ENCODE measurements at regions not wholly inside any gene's neighbourhood (a gene's known extent, or its start where the extent isn't known, plus 50 kb on each side); places are given as distances from the start of the nearest gene placed in this dataset.
"Not testable (repeated sequence)": the region's sequence is repeated elsewhere in the genome, so short reads cannot be mapped to it uniquely, and the experiment has no call there.

DNA sequence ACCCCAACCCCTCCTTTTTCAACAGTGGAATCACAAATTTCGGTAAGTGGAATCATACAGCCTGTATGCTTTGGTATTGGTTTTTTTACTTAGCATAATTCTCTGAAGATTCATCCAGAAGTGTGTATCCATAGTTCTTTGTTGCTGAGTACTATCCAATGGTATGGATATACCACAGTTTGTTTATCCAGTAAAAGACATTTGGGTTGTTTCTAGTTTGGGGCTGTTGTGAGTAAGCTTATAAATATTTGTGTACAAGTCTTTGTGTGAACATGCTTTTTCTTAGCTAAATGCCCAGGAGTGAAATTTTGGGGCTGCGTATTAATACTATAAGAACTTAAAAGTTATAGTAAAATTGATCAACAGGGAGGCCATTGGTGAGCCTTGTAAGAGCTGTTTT is 57.5 kb upstream of the GC start:
- no peak for DNase-seq

GRCh38 chr4:71847300-71847699 is 63.4 kb upstream of the GC start:
- no peak for DNase-seq

DNA sequence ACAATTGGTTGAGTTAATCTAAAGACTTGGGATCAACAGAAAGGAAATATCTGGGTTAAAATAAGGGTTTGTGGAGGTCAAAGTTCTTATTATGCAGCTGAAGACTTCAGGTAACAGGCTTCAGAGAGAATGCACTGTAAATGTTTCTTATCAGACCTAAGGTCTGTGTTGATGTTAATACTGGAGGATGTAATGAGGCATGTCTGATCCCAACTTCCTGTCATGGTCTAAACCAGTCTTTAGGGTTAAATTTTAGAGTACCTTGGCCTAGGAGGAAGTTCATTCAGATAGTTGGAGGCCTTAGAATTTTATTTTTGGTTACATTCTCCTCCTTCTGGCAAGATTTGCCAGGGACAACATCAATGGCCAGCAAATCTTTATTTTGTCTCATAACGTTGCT is 72.1 kb upstream of the GC start:
- no peak for DNase-seq

- no peak for DNase-seq
Observed at GRCh38 chr4:71857713-71858451, 74.0 kb upstream of the GC start.

DNA sequence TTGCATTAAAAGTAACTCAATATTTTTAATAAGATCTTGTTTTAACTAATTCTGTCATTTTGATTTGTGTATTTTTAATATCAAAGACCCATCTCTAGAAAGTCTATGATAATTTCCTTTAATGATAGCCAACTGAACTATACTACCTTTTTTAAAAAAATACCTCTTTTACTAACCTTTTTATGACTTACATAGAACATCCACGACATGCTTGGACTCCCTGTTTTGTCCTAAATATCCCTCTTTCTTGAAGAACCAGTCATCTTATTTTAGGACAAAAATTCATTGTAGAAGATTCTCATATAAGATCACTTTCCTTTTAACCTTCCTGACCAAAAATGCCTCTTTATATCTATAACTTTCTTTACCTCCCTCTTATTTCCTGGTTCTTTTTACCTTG is 76.8 kb upstream of the GC start:
- DNase-seq = no peak

- no peak for DNase-seq
Observed at GRCh38 chr4:71862315-71862714, 78.4 kb upstream of the GC start.

DNA sequence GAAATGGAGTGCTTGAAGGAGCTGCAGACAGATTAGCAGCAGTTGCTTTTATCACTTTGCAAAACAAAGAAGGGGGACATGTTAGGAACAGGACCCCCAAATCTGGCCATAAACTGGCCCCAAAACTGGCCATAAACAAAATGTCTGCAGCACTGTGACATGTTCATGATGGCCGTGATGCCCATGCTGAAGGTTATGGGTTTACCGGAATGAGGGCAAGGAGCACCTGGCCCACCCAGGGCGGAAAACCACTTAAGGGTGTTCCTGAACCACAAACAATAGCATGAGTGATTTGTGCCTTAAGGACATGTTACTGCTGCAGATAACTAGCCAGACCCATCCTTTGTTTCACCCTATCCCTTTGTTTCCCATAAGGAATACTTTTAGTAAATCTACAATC is 79.6 kb upstream of the GC start:
- DNase-seq = no peak

DNA sequence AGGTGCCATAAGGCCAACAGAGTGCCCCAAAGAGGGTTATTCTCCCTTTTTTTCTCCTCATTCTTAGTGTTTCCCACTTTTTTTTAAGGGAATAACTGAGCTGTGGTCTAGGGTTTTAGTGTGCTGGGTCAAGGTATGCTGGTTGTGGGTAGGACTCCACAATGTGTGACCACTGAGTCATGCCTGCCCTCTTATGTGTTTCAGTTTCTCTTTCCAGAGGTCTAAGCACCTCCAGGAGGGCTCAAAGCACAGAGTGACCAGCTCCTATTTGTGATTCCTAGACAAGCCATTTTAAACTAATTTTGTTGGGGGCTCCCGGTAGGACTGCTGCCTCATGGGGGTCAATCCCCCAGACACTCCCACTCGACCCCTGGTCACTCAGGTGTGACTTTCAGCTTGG is 80.5 kb upstream of the GC start:
- no peak for DNase-seq

DNA sequence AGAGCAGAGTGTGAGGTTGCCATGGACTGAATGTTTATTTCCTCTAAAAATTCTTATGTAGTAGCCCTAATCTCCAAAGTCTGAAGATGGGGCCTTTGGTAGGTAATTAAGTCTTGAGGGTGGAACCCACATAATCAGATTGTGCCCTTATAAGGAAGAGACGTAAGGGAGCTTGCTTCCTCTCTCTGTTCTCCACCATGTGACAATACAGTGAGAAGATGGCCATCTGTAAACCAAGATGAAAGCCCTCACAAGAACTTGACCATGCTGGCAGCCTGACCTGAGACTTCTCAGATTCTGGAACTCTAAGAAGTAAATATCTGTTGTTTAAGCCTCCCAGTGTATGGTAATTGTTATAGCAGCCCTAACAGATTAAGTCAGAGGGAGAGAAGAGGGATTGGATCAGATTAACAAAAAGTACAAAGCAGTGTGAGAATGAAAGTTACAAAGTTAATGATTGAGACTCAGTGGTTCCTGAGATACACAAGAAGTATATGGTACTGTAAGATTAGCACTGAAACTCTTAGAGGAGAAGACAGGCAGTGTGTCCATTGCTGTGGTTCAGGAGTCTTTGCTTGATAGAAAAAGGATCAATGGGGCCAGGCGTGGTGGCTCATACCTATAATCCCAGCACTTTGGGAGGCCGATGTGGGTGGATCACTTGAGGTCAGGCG is 82.5 kb upstream of the GC start:
- DNase-seq = no peak

DNA sequence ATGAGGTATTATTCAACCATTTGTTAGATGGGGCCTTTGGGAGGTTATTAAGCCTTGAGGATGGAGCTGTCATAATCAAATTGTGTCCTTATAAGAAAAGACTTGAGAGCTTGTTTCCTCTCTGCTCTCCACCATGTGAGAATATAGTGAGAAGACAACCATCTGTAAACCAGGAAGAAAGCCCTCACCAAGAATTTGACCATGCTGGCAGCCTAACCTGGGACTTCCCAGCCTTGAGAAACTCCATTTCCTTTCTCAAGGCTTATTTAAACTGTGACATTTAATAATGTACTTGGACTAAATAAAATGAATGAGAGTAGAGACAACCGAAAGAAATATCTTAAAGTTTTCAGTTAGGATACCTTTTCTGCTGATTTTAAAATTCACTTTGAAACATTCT is 83.7 kb upstream of the GC start:
- no peak for DNase-seq

GRCh38 chr4:71870456-71870855 is 86.6 kb upstream of the GC start:
- no peak for DNase-seq

- DNase-seq = no peak
Observed at GRCh38 chr4:71872221-71872620, 88.3 kb upstream of the GC start.

DNA sequence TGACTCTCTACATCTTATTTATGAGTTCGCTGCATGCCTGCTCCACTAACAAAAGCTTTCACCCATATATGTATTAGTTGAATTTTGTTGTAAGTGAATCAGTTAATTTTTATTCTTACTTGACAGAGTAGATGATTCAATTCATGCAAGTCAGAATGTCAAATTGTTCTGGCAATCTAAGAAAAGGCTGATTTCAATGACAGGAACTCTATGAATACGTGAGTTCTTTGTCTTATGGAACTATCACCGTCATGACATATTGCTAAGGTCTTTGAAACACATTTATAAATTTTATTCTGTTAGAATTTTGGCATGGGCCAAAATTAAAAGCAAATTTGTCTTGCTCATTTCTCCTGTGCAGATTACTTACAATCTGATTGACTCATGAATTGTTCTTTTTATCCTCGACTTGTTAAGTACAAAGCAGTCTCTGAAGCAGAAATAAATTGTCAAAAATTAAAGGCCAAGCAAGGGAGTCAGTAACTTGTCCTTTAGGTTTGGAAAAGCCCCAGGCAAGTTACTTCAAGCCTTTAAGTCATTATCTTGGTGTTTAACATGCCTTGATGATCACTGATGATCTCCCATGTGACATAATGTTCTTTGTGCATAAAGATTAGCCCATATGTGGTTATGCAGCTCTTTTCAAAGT is 89.0 kb upstream of the GC start:
- no peak for DNase-seq

DNA sequence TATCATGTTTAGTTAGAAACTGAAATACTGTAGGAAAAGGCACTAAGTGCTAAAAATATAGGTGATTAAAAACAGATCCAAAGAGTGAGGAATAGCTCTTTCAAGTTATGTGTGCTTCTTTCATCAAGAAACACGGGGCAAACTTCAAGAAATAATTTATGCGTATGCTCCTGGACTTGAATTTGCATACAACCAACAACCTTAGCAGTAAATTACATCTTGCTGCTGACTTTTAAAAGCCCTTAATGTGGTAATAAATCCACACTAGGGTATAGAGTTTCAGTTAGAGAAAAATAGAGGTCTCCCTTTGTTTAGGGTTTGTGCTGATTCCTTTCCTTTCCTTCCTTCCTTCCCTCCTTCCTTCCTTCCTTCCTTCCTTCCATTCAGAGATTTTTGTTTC is 94.5 kb upstream of the GC start:
- DNase-seq = no peak

GRCh38 chr4:71882113-71882841 is 98.4 kb upstream of the GC start:
- no peak for DNase-seq

DNA sequence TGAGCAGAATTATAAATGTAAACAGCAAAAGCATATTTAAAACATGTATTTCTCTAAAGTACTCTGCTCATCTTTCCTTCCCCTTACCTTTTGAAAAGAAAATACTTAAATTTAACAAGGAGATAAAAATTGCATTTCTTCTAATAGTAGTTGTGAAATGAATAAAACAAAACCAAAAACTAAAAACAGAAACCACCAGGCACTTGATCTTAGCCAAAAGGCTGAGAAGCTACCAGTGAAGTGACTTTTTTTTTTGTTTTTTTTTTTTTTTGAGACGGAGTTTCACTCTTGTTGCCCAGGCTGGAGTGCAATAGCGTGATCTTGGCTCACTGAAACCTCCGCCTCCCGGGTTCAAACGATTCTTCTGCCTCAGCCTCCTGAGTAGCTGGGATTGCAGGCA is 116.5 kb upstream of the GC start:
- DNase-seq = not testable (repeated sequence)

GRCh38 chr4:71905594-71905993 is 121.7 kb upstream of the GC start:
- DNase-seq = not testable (repeated sequence)

DNA sequence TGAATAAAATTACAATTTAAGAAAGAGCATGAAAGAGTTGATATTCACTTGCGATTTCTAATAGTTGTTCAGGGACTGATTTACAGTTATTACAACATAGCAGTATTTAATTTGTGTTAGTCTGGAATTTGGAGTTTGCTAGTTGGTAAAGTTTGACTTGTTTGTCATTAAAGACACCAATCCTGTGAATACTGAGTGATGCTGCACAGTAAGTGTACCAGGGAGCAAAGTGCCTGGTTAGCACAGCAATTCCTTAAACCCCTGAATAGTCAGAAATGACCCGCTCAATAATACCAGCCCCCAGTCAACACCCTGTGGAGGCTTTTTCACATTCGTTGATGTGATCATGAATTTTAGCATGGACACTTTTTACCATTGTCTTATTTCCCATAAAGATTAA is 122.2 kb upstream of the GC start:
- DNase-seq = no peak

DNA sequence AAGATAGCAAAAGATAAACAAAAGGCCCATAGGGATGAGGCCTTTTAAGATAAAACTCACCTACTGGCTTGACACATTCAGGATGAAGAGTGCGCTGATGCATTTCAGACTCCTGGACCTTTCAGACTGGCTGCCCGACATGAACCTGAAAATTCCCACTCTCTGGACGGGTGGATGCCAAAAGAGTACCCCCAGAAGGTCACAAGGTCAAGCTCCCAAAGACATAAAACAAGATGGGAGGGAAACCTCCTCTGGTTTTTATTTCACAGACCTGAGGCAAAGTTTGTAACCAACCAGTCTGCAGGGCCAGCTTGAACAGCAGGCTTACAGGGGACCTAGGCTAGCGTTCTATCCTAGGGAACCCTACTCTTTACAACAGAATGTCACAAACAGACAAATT is 123.2 kb upstream of the GC start:
- no peak for DNase-seq

DNA sequence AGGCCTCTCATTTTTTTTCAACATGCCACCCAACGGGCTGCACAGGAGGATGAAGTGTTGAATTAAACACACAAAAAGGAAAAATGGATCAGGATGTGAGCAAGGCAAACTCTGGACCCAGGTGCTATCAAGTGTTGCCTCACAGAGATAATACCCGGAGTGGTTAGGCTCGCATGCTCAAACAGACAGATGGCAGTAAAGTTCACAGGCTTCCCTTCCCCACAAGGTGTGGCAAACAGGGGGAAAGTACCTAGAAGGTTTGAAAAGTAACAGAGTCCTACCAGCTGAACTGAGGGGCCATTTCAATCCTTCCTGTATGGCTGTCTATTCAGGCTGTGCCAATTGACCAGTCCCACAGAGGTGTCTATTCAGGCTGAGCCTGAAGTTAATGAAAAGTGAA is 123.9 kb upstream of the GC start:
- DNase-seq = no peak

GRCh38 chr4:71913275-71913674 is 118.5 kb upstream of the NPFFR2 start:
- DNase-seq = no peak

GRCh38 chr4:71923070-71923469 is 108.7 kb upstream of the NPFFR2 start:
- DNase-seq = no peak

GRCh38 chr4:71930459-71930858 is 101.3 kb upstream of the NPFFR2 start:
- DNase-seq = no peak

DNA sequence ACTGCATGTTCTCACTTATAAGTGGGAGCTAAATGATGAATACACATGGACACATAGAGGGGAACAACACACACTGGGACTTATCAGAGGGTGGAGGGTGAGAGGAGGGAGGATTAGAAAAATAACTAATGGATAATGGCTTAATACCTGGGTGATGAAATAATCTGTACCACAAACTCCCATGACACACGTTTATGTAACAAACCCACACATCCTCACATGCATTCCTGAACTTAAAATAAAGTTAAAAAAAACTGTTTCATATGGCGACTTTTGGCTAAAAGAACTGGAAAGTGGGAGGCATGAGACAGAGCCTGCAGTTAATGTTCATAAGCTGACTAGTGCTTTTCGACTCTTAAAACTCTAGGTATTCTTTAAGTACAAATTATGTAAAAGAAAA is 98.9 kb upstream of the NPFFR2 start:
- no peak for DNase-seq

All from kidney glomerular epithelial cell (primary cell).